SK-N-SH (cell line): ENCODE measurements at regions not wholly inside any gene's neighbourhood (a gene's known extent, or its start where the extent isn't known, plus 50 kb on each side); places are given as distances from the start of the nearest gene placed in this dataset.

ENCODE experiments used
- CTCF ChIP-seq: fragments of 200-600 bp; sonication (generic); IDR thresholded peaks from 2 replicates; pipeline ENCODE4 v1.6.1; 2017; ENCODE audit warnings: antibody characterized with exemption, mild to moderate bottlenecking, moderate library complexity
- FOSL2 ChIP-seq: IDR thresholded peaks from 2 replicates; pipeline ENCODE4 v1.4.0; 2012; ENCODE audit warnings: low read depth, mild to moderate bottlenecking, moderate library complexity, borderline replicate concordance
- NRF1 ChIP-seq: IDR thresholded peaks from 2 replicates; pipeline ENCODE4 v1.6.1; 2012; ENCODE audit warnings: low read depth, mild to moderate bottlenecking, low read length
- POLR2AphosphoS5 ChIP-seq: IDR thresholded peaks from 2 replicates; pipeline ENCODE4 v1.6.1; 2012; ENCODE audit warnings: low read depth, low read length
- RAD21 ChIP-seq: IDR thresholded peaks from 2 replicates; pipeline ENCODE4 v1.6.1; 2012; ENCODE audit warnings: mild to moderate bottlenecking, low read length
- USF2 ChIP-seq: fragments of 150-350 bp; IDR thresholded peaks from 2 replicates; pipeline ENCODE4 v1.6.1; 2017; ENCODE audit warnings: antibody characterized with exemption, low read length, low read depth, borderline replicate concordance
- YY1 ChIP-seq: IDR thresholded peaks from 2 replicates; pipeline ENCODE4 v1.4.0; 2012; ENCODE audit warnings: low read depth, mild to moderate bottlenecking
- TF ChIP-seq, protein P1 (sequence below): IDR thresholded peaks from 2 replicates; pipeline ENCODE4 v1.4.0; 2012; ENCODE audit warnings: low read depth, borderline replicate concordance

- TF ChIP-seq USF2 (no peak), CTCF (no peak), YY1 (no peak), NRF1 (no peak), FOSL2 (no peak), RAD21 (no peak), POLR2AphosphoS5 (no peak)
- TF ChIP-seq, protein P1, sequence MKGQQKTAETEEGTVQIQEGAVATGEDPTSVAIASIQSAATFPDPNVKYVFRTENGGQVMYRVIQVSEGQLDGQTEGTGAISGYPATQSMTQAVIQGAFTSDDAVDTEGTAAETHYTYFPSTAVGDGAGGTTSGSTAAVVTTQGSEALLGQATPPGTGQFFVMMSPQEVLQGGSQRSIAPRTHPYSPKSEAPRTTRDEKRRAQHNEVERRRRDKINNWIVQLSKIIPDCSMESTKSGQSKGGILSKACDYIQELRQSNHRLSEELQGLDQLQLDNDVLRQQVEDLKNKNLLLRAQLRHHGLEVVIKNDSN = no peak
Measured at GRCh38 chr14:94695231-94695630, 74.7 kb downstream of the GSC start.
